ENCODE measurements at regions not wholly inside any gene's neighbourhood (a gene's known extent, or its start where the extent isn't known, plus 50 kb on each side); places are given as distances from the start of the nearest gene placed in this dataset.

- Mint-ChIP-seq H3K4me1 (peaks cover 15% of the 10 kb centered on the region), H3K4me3 (no peak overlapping the region), H3K9me3 (peaks cover 4% of the 10 kb centered on the region), H3K27ac (no peak overlapping the region), H3K27me3 (peaks cover 4% of the 10 kb centered on the region), H3K36me3 (peaks cover 6% of the 10 kb centered on the region)
- CTCF ChIA-PET, result no interaction called here
- no peak for DNase-seq
Measured at GRCh38 chr6:151749341-151749740, 58.1 kb upstream of the ESR1 start.

GRCh38 chr6:151753581-151753980, 53.9 kb upstream of the ESR1 start:
- Mint-ChIP-seq H3K27ac (no peak overlapping the region), H3K9me3 (peaks cover 8% of the 10 kb centered on the region), H3K4me3 (no peak overlapping the region), H3K36me3 (peaks cover 25% of the 10 kb centered on the region), H3K27me3 (peaks cover 16% of the 10 kb centered on the region), H3K4me1 (peaks cover 47% of the 10 kb centered on the region)
- DNase-seq, result no peak
- CTCF ChIA-PET, result no interaction called here

GRCh38 chr6:151757506-151757955, 50.0 kb upstream of the ESR1 start:
- CTCF ChIA-PET, result interaction anchor here (0.7 to 1.3 kb wide), 5 partner anchors 8 to 600 kb away, joined by 3 to 7 read pairs (median 3); no protein-coding TSS in a partner anchor
- DNase-seq, result peak; percentile 73
- Mint-ChIP-seq H3K27me3 (peaks cover 12% of the 10 kb centered on the region), H3K4me3 (peak overlapping the region; percentile 44), H3K36me3 (peaks cover 32% of the 10 kb centered on the region), H3K4me1 (peaks cover 68% of the 10 kb centered on the region), H3K27ac (peak overlapping the region; percentile 99), H3K9me3 (peaks cover 11% of the 10 kb centered on the region)
